Sigmoid colon (tissue), 4 donors: ENCODE measurements at regions not wholly inside any gene's neighbourhood (a gene's known extent, or its start where the extent isn't known, plus 50 kb on each side); places are given as distances from the start of the nearest gene placed in this dataset.

Experiments used
- EP300 ChIP-seq, 4 donors: sonication (generic); formaldehyde crosslinking; IDR thresholded peaks; one replicate each; pipeline ENCODE4 v1.6.1; 2017; ENCODE audit warnings: antibody characterized with exemption in 4 of 4
- POLR2A ChIP-seq, 2 donors: fragments of 450-650 bp; IDR thresholded peaks; one replicate each; pipeline ENCODE4 v1.6.1; 2016; ENCODE audit warnings: antibody characterized with exemption in 2 of 2, mild to moderate bottlenecking in 2 of 2, moderate library complexity in 2 of 2
- TF ChIP-seq, protein P1 (sequence below), 4 experiments: fragments of 450-650 bp in 3 of 4; fragments of 200-600 bp in 1 of 4; IDR thresholded peaks; one replicate each; pipeline ENCODE4 v1.5.1; 2016 to 2019; ENCODE audit warnings: antibody characterized with exemption in 4 of 4, mild to moderate bottlenecking in 3 of 4, moderate library complexity in 2 of 4

DNA sequence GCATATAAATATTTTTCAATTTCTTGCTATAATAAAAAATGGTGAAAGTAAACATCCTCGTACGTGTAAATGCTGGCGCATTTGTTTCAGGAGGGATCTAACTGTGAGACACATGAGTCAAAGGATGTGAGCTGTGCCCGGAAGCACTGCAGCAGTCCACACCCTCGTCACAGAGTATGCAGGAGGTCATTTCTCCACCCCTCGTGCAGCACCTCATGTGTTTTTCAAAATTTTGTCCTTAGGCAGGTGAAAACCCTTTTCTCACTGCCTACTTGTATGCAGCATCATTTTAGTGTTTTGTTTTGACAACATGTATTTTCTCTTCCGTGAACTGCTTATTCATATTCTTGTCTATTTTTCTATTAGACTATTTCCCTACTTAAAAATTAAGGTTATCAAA is 162.7 kb downstream of the AVL9 start:
- TF ChIP-seq, protein P1, sequence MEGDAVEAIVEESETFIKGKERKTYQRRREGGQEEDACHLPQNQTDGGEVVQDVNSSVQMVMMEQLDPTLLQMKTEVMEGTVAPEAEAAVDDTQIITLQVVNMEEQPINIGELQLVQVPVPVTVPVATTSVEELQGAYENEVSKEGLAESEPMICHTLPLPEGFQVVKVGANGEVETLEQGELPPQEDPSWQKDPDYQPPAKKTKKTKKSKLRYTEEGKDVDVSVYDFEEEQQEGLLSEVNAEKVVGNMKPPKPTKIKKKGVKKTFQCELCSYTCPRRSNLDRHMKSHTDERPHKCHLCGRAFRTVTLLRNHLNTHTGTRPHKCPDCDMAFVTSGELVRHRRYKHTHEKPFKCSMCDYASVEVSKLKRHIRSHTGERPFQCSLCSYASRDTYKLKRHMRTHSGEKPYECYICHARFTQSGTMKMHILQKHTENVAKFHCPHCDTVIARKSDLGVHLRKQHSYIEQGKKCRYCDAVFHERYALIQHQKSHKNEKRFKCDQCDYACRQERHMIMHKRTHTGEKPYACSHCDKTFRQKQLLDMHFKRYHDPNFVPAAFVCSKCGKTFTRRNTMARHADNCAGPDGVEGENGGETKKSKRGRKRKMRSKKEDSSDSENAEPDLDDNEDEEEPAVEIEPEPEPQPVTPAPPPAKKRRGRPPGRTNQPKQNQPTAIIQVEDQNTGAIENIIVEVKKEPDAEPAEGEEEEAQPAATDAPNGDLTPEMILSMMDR (IDR thresholded peaks at IDR 0.05) = no peak
- TF ChIP-seq EP300 (IDR thresholded peaks at IDR 0.05) = no peak
- no peak for TF ChIP-seq POLR2A (IDR thresholded peaks at IDR 0.05)
